ENCODE measurements at regions not wholly inside any gene's neighbourhood (a gene's known extent, or its start where the extent isn't known, plus 50 kb on each side); places are given as distances from the start of the nearest gene placed in this dataset.

DNA sequence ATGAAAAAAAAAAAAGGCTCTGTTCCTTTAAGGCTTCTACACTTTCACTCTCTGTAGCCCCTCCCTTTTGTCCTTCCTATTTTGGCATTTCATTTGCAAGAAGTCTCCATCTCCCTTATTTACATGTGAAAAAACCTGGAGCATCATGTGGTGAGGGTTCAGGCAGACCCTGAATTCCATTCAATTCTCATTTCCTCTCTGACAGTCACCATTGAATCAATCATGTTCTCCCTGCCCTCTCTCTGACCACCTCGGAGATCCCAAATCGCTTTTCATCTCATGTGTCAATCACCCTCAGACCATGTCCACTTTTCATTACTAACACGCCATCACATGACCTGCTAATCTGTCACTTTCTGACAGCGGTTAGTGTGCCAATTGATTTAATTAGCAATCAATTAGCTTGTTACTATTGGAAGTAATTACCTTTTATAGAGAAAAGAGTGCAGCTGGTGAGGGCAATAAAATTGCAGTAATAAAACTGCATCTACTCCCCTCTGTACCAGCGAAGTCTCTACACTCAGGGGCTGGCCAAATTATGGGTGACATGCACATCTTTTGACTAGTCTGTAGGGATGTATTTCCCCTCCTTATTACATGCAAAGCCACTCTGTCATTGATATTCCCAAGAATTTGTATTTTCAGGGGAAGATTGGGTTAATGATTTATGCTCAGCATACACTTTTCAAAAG lies 317.4 kb downstream of the EN1 start:
- no peak for DNase-seq (ENCODE audit: low spot score)
- WGBS (ENCODE audit: low lambda C conversion rate, missing lambda C conversion rate): 30% methylated on average over 5 of the region's 5 CpGs
- no peak overlapping the region for H2AFZ ChIP-seq
- no peaks in the 10 kb centered on the region for H3K36me3 ChIP-seq (replicated peaks; ENCODE audit: insufficient read depth, low read depth)
- H4K20me1 ChIP-seq (ENCODE audit: insufficient read depth, poor library complexity, severe bottlenecking): no peaks in the 10 kb centered on the region
- peaks cover 22% of the 10 kb centered on the region for H3K27me3 ChIP-seq
- H3K4me3 ChIP-seq: no peak overlapping the region
- H3K9me2 ChIP-seq (replicated peaks; ENCODE audit: insufficient read depth): no peaks in the 10 kb centered on the region
- no peak overlapping the region for H3K27ac ChIP-seq
- no peaks in the 10 kb centered on the region for H3K79me2 ChIP-seq
- TF ChIP-seq, protein P1, sequence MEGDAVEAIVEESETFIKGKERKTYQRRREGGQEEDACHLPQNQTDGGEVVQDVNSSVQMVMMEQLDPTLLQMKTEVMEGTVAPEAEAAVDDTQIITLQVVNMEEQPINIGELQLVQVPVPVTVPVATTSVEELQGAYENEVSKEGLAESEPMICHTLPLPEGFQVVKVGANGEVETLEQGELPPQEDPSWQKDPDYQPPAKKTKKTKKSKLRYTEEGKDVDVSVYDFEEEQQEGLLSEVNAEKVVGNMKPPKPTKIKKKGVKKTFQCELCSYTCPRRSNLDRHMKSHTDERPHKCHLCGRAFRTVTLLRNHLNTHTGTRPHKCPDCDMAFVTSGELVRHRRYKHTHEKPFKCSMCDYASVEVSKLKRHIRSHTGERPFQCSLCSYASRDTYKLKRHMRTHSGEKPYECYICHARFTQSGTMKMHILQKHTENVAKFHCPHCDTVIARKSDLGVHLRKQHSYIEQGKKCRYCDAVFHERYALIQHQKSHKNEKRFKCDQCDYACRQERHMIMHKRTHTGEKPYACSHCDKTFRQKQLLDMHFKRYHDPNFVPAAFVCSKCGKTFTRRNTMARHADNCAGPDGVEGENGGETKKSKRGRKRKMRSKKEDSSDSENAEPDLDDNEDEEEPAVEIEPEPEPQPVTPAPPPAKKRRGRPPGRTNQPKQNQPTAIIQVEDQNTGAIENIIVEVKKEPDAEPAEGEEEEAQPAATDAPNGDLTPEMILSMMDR (IDR thresholded peaks at IDR 0.05; ENCODE audit: poor library complexity): no peak
- TF ChIP-seq EZH2phosphoT487 (IDR thresholded peaks at IDR 0.05; ENCODE audit: low read depth, severe bottlenecking, unreplicated experiment) (no peak), EZH2 (IDR thresholded peaks at IDR 0.05; ENCODE audit: borderline replicate concordance) (no peak)
- no peaks in the 10 kb centered on the region for H3K4me1 ChIP-seq (ENCODE audit: insufficient read depth)
- H3K4me2 ChIP-seq: no peak overlapping the region
- no peaks in the 10 kb centered on the region for H3K9me3 ChIP-seq (ENCODE audit: low read depth)

DNA sequence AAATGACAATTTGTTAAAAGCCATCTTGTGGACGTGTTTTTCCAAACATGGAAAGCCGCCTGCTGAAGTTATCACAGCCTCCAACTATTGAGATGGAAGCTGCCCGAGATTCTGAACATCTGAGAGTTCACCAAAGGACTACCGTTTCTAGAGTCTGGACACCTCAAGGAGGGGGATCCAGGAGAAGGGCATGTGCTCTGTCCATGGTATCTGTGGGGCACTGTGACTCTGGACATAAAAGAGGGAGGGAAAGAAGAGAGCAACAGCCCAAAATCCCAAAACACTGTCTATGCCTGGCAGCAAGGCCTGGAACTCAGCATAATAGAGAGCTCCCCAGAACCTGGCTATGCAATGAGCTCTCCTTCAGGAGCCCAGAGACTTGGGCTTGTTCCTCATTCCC lies 319.9 kb downstream of the EN1 start:
- Histone ChIP-seq H3K27ac (no peak overlapping the region), H2AFZ (no peak overlapping the region), H3K4me1 (ENCODE audit: insufficient read depth) (no peaks in the 10 kb centered on the region), H3K4me2 (no peak overlapping the region), H3K27me3 (peaks cover 18% of the 10 kb centered on the region), H4K20me1 (ENCODE audit: insufficient read depth, poor library complexity, severe bottlenecking) (no peaks in the 10 kb centered on the region), H3K4me3 (no peak overlapping the region), H3K79me2 (no peaks in the 10 kb centered on the region), H3K36me3 (replicated peaks; ENCODE audit: insufficient read depth, low read depth) (no peaks in the 10 kb centered on the region), H3K9me2 (replicated peaks; ENCODE audit: insufficient read depth) (no peaks in the 10 kb centered on the region), H3K9me3 (ENCODE audit: low read depth) (no peaks in the 10 kb centered on the region)
- TF ChIP-seq EZH2 (IDR thresholded peaks at IDR 0.05; ENCODE audit: borderline replicate concordance) (no peak), EZH2phosphoT487 (IDR thresholded peaks at IDR 0.05; ENCODE audit: low read depth, severe bottlenecking, unreplicated experiment) (no peak)
- TF ChIP-seq, protein P1 (IDR thresholded peaks at IDR 0.05; ENCODE audit: poor library complexity): no peak
- DNase-seq (ENCODE audit: low spot score): no peak
- WGBS (ENCODE audit: low lambda C conversion rate, missing lambda C conversion rate): 79% methylated on average over 4 of the region's 4 CpGs

DNA sequence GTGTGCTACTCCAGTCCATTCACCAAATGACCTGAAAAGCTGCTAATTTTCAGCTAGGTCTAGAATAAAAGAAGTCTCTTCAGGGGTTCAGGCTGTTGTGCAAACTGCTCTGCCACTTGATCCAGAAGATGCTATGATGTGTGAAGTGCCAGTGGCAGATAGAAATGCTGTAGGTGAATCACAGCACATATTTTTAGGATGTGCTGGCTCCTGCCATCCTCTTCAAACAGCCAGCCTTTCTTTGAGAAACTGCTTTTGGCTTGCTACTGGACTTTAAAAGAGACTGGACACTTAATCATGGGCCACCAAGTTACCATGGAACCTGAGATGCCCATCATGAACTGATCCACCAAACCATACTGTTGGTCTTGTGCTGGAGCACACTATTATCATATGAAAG lies 322.1 kb downstream of the EN1 start:
- no peaks in the 10 kb centered on the region for H3K36me3 ChIP-seq (replicated peaks; ENCODE audit: insufficient read depth, low read depth)
- H3K4me1 ChIP-seq (ENCODE audit: insufficient read depth): no peaks in the 10 kb centered on the region
- no peak overlapping the region for H3K27ac ChIP-seq
- no peak for DNase-seq (ENCODE audit: low spot score)
- no peaks in the 10 kb centered on the region for H3K9me3 ChIP-seq (ENCODE audit: low read depth)
- H3K27me3 ChIP-seq: peaks cover 18% of the 10 kb centered on the region
- no peaks in the 10 kb centered on the region for H3K9me2 ChIP-seq (replicated peaks; ENCODE audit: insufficient read depth)
- no peaks in the 10 kb centered on the region for H3K79me2 ChIP-seq
- H3K4me3 ChIP-seq: no peak overlapping the region
- no peak overlapping the region for H2AFZ ChIP-seq
- H3K4me2 ChIP-seq: no peak overlapping the region
- no peaks in the 10 kb centered on the region for H4K20me1 ChIP-seq (ENCODE audit: insufficient read depth, poor library complexity, severe bottlenecking)
- TF ChIP-seq, protein P1 (IDR thresholded peaks at IDR 0.05; ENCODE audit: poor library complexity): no peak
- no peak for TF ChIP-seq EZH2phosphoT487 (IDR thresholded peaks at IDR 0.05; ENCODE audit: low read depth, severe bottlenecking, unreplicated experiment)
- no peak for TF ChIP-seq EZH2 (IDR thresholded peaks at IDR 0.05; ENCODE audit: borderline replicate concordance)

DNA sequence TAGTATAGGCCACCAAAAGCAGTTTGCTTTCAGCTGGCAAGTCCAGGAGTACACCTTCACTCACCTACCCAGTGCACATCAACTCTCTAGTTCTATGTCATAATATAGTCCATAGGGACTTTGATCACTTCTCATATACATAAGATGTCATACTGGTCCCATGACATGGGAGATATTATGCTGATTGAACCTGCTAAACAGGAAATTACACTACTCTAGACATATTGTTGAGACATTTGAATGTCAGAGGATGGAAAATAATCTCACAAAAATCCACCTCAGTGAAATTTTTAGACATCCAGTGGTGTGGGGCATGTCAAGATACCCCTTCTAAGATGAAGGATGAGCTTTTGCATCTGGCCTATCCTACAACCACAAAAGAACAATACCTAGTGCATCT lies 322.5 kb downstream of the EN1 start:
- Histone ChIP-seq H4K20me1 (ENCODE audit: insufficient read depth, poor library complexity, severe bottlenecking) (no peaks in the 10 kb centered on the region), H2AFZ (no peak overlapping the region), H3K4me2 (no peak overlapping the region), H3K79me2 (no peaks in the 10 kb centered on the region), H3K36me3 (replicated peaks; ENCODE audit: insufficient read depth, low read depth) (no peaks in the 10 kb centered on the region), H3K9me3 (ENCODE audit: low read depth) (no peaks in the 10 kb centered on the region), H3K27me3 (peaks cover 18% of the 10 kb centered on the region), H3K4me3 (no peak overlapping the region), H3K9me2 (replicated peaks; ENCODE audit: insufficient read depth) (no peaks in the 10 kb centered on the region), H3K4me1 (ENCODE audit: insufficient read depth) (no peaks in the 10 kb centered on the region), H3K27ac (no peak overlapping the region)
- no peak for TF ChIP-seq EZH2phosphoT487 (IDR thresholded peaks at IDR 0.05; ENCODE audit: low read depth, severe bottlenecking, unreplicated experiment)
- no peak for TF ChIP-seq EZH2 (IDR thresholded peaks at IDR 0.05; ENCODE audit: borderline replicate concordance)
- TF ChIP-seq, protein P1 (IDR thresholded peaks at IDR 0.05; ENCODE audit: poor library complexity): no peak
- DNase-seq (ENCODE audit: low spot score): no peak

All from hepatocyte (in vitro differentiated cells).